ENCODE measurements at regions not wholly inside any gene's neighbourhood (a gene's known extent, or its start where the extent isn't known, plus 50 kb on each side); places are given as distances from the start of the nearest gene placed in this dataset.

- TF ChIP-seq CTCF (conservative IDR thresholded peaks at IDR 0.05; ENCODE audit: low read depth, low read length) (no peak), EZH2 (IDR thresholded peaks at IDR 0.05; ENCODE audit: borderline replicate concordance, low read depth, low read length, poor library complexity, severe bottlenecking) (no peak)
These were observed 593.5 kb downstream of the TMEM182 start for GRCh38 chr2:103355287-103355686.
